ENCODE measurements at regions not wholly inside any gene's neighbourhood (a gene's known extent, or its start where the extent isn't known, plus 50 kb on each side); places are given as distances from the start of the nearest gene placed in this dataset.
A peak's percentile ranks its signal among the peaks of the same experiment; 100 is the strongest.

- no peak for TF ChIP-seq MAX (IDR thresholded peaks at IDR 0.05; ENCODE audit: insufficient read depth, insufficient read length)
- TF ChIP-seq CTCF (IDR thresholded peaks at IDR 0.05; ENCODE audit: extremely low read depth in 1 of 2, insufficient read depth in 1 of 2, low read depth in 1 of 2, low read length in 2 of 2) = no peak
- TF ChIP-seq FOS (IDR thresholded peaks at IDR 0.05; ENCODE audit: borderline replicate concordance, insufficient read depth, low read length) = no peak
- TF ChIP-seq MYC (IDR thresholded peaks at IDR 0.05; ENCODE audit: low read depth, low read length) = no peak
- TF ChIP-seq EZH2 (IDR thresholded peaks at IDR 0.05; ENCODE audit: borderline replicate concordance, low read depth, low read length, severe bottlenecking) = no peak
- TF ChIP-seq POLR2A (IDR thresholded peaks at IDR 0.05; ENCODE audit: low read depth, low read length) = no peak
- no peak for TF ChIP-seq GATA2 (IDR thresholded peaks at IDR 0.05; ENCODE audit: insufficient read depth, insufficient read length, low read depth, low read length)
- no peak for TF ChIP-seq POLR2AphosphoS5 (IDR thresholded peaks at IDR 0.05; ENCODE audit: insufficient read depth, low read depth, low read length)
- TF ChIP-seq JUN (IDR thresholded peaks at IDR 0.05; ENCODE audit: borderline replicate concordance, insufficient read depth, insufficient read length, low read depth) = no peak
- Histone ChIP-seq H3K9me1 (replicated peaks; ENCODE audit: control insufficient read depth, extremely low read depth, insufficient read depth, low read length) (no peaks in the 10 kb centered on the region), H3K79me2 (ENCODE audit: control insufficient read depth, insufficient read depth, low read length) (no peaks in the 10 kb centered on the region), H3K4me2 (ENCODE audit: insufficient read depth, low read length) (no peak overlapping the region), H3K27me3 (ENCODE audit: control insufficient read depth in 2 of 2, insufficient read depth in 2 of 2, low read length in 2 of 2) (no peaks in the 10 kb centered on the region), H3K36me3 (ENCODE audit: control insufficient read depth in 2 of 2, extremely low read depth in 1 of 2, insufficient read depth in 2 of 2, low read length in 2 of 2) (no peaks in the 10 kb centered on the region), H3K9me3 (replicated peaks; ENCODE audit: control insufficient read depth, insufficient read depth, low read length) (no peaks in the 10 kb centered on the region), H3K27ac (ENCODE audit: insufficient read depth, low read depth, low read length) (no peak overlapping the region), H4K20me1 (replicated peaks; ENCODE audit: control insufficient read depth, extremely low read depth, insufficient read depth, low read length) (no peaks in the 10 kb centered on the region), H3K9ac (replicated peaks; ENCODE audit: extremely low read depth, insufficient read depth, low read length) (no peak overlapping the region), H2AFZ (ENCODE audit: low read depth, low read length) (no peak overlapping the region), H3K4me1 (ENCODE audit: control insufficient read depth, extremely low read depth, insufficient read depth, low read length) (no peaks in the 10 kb centered on the region), H3K4me3 (replicated peaks in 1 of 3; ENCODE audit: insufficient read depth in 1 of 3, low read depth in 1 of 3, low read length in 3 of 3) (no peak overlapping the region)
- BruUV-seq (replicated peaks) = no TSS peak
- ChIA-PET CTCF (interaction anchor here (0.6 to 1.2 kb wide), 5 partner anchors 17 to 162 kb away, joined by 3 read pairs; no protein-coding TSS in a partner anchor), POLR2A (interaction anchor here (0.7 kb wide), 1 partner anchor 509 kb away, joined by 5 read pairs; no protein-coding TSS in a partner anchor)
- DNase-seq (ENCODE audit: low read depth, low spot score) = peak; percentile 5
- intact Hi-C loops (cut with micrococcal nuclease) = no loop called here
- dilution Hi-C loops (cut with MboI; ENCODE audit: extremely low pct_ligation_motif_present, low sequenced_read_pairs) = no loop called here
- no peak for FAIRE-seq
Measured at GRCh38 chr5:74464512-74465209, 175.9 kb downstream of the ENC1 start.

All from endothelial cell of umbilical vein (primary cell).